IMR-90 (cell line): ENCODE measurements at regions not wholly inside any gene's neighbourhood (a gene's known extent, or its start where the extent isn't known, plus 50 kb on each side); places are given as distances from the start of the nearest gene placed in this dataset.
"Not testable (repeated sequence)": the region's sequence is repeated elsewhere in the genome, so short reads cannot be mapped to it uniquely, and the experiment has no call there.

Experiments
- ATAC-seq: fragments of 200-7000 bp; cut with Tn5 transposase; 2 replicates; pipeline ENCODE4 v1.9.1; 2020; ENCODE audit warnings: low read depth, mild to moderate bottlenecking, moderate library complexity
- BruUV-seq: library from RNA; stranded (reverse); fragments of 400-500 nt; replicated peaks from 2 replicates; lab custom pipeline; 2021; lab: Mats Ljungman, UMichigan
- CTCF ChIA-PET: fragments of 300-600 bp; formaldehyde crosslinking; extraction: SDS; loops from one replicate; lab custom pipeline; 2021; ENCODE audit warnings: antibody characterized with exemption; lab: Yijun Ruan, JAX
- POLR2A ChIA-PET: fragments of 300-600 bp; sonication (Branson Sonifier 250); formaldehyde crosslinking; loops from one replicate; lab custom pipeline; 2022; ENCODE audit warnings: antibody characterized with exemption; ENCODE audit not compliant: unreplicated experiment; lab: Charles Lee
- DNase-seq: peaks from one replicate; pipeline ENCODE4 v3.0.0; 2013
- H2AFZ ChIP-seq: replicated peaks from 2 replicates; pipeline ENCODE3; 2013; ENCODE audit warnings: low read length, mild to moderate bottlenecking; ENCODE audit not compliant: poor library complexity
- H2AK5ac ChIP-seq: 2 replicates; pipeline ENCODE4 v1.6.1; 2013; ENCODE audit warnings: low read depth, low read length, inconsistent platforms
- H2AK9ac ChIP-seq: replicated peaks from 2 replicates; pipeline ENCODE3; 2013; ENCODE audit warnings: mild to moderate bottlenecking, low read depth, low read length, moderate library complexity; ENCODE audit not compliant: poor library complexity
- H2BK120ac ChIP-seq: 2 replicates; pipeline ENCODE4 v1.6.1; 2013; ENCODE audit warnings: low read depth, low read length, inconsistent platforms
- H2BK15ac ChIP-seq: 3 replicates; pipeline ENCODE4 v1.6.1; 2013; ENCODE audit warnings: low read depth, low read length, inconsistent platforms
- H2BK20ac ChIP-seq: 2 replicates; pipeline ENCODE4 v1.6.1; 2013; ENCODE audit warnings: low read depth, mild to moderate bottlenecking, inconsistent platforms, low read length, moderate library complexity
- H2BK5ac ChIP-seq: 2 replicates; pipeline ENCODE4 v1.6.1; 2013; ENCODE audit warnings: mild to moderate bottlenecking, low read depth, low read length, inconsistent platforms; ENCODE audit not compliant: poor library complexity, severe bottlenecking
- H3K14ac ChIP-seq: replicated peaks from 2 replicates; pipeline ENCODE4 v1.6.1; 2013; ENCODE audit warnings: low read depth, low read length, inconsistent platforms
- H3K18ac ChIP-seq: 2 replicates; pipeline ENCODE4 v1.6.1; 2013; ENCODE audit warnings: low read depth, low read length, control low read depth
- H3K23ac ChIP-seq: 2 replicates; pipeline ENCODE4 v1.6.1; 2013; ENCODE audit warnings: low read depth, low read length, inconsistent platforms
- H3K27ac ChIP-seq: 2 replicates; pipeline ENCODE4 v1.5.1; 2013; ENCODE audit warnings: mild to moderate bottlenecking, control low read depth, low read length; ENCODE audit not compliant: insufficient read depth
- H3K27me3 ChIP-seq: 2 replicates; pipeline ENCODE4 v1.6.1; 2013; ENCODE audit warnings: low read length; ENCODE audit not compliant: control insufficient read depth, insufficient read depth
- H3K36me3 ChIP-seq: 2 replicates; pipeline ENCODE4 v1.6.1; 2013; ENCODE audit warnings: low read length, mixed read lengths; ENCODE audit not compliant: control insufficient read depth, insufficient read depth
- H3K4ac ChIP-seq: 2 replicates; pipeline ENCODE4 v1.6.1; 2013; ENCODE audit warnings: low read depth, low read length, inconsistent platforms
- H3K4me1 ChIP-seq: 2 replicates; pipeline ENCODE4 v1.6.1; 2013; ENCODE audit warnings: low read length, mixed read lengths; ENCODE audit not compliant: control insufficient read depth, insufficient read depth
- H3K4me2 ChIP-seq: 2 replicates; pipeline ENCODE4 v1.6.1; 2013; ENCODE audit warnings: low read depth, mild to moderate bottlenecking, control low read depth, low read length, moderate library complexity
- H3K4me3 ChIP-seq: 2 replicates; pipeline ENCODE4 v1.5.1; 2013; ENCODE audit warnings: low read depth, mild to moderate bottlenecking, control low read depth, low read length, moderate library complexity; ENCODE audit not compliant: insufficient read depth
- H3K56ac ChIP-seq: 2 replicates; pipeline ENCODE4 v1.6.1; 2013; ENCODE audit warnings: low read length, inconsistent platforms; ENCODE audit not compliant: insufficient read depth; ENCODE audit errors: extremely low read depth
- H3K79me1 ChIP-seq, 2 experiments: 2 replicates each; pipeline ENCODE4 v1.6.1; 2013; ENCODE audit warnings: low read length in 2 of 2, inconsistent platforms in 1 of 2, low read depth in 1 of 2
- H3K9ac ChIP-seq: 2 replicates; pipeline ENCODE4 v1.6.1; 2013; ENCODE audit warnings: low read depth, low read length, control low read depth
- H3K9me1 ChIP-seq: 2 replicates; pipeline ENCODE4 v1.6.1; 2013; ENCODE audit warnings: low read length, inconsistent platforms; ENCODE audit not compliant: insufficient read depth
- H3K9me3 ChIP-seq: 2 replicates; pipeline ENCODE4 v1.6.1; 2013; ENCODE audit warnings: low read length; ENCODE audit not compliant: control insufficient read depth, insufficient read depth
- H4K20me1 ChIP-seq: 2 replicates; pipeline ENCODE4 v1.6.1; 2013; ENCODE audit warnings: low read length, inconsistent platforms; ENCODE audit not compliant: insufficient read depth
- H4K5ac ChIP-seq: 2 replicates; pipeline ENCODE4 v1.6.1; 2013; ENCODE audit warnings: mild to moderate bottlenecking, low read depth, low read length, control low read depth
- H4K8ac ChIP-seq, 2 experiments: 2 replicates each; pipeline ENCODE4 v1.6.1; 2013; ENCODE audit warnings: low read depth in 2 of 2, low read length in 2 of 2, control low read depth in 1 of 2, inconsistent platforms in 1 of 2
- H4K91ac ChIP-seq: 2 replicates; pipeline ENCODE4 v1.6.1; 2013; ENCODE audit warnings: low read depth, low read length, inconsistent platforms; ENCODE audit not compliant: insufficient read depth
- CEBPB ChIP-seq: IDR thresholded peaks from 2 replicates; pipeline ENCODE4 v1.6.1; 2012; ENCODE audit warnings: low read depth, low read length, improper control_type of control experiment
- NFE2L2 ChIP-seq: fragments of 150-350 bp; IDR thresholded peaks from 2 replicates; pipeline ENCODE4 v1.6.1; 2016; ENCODE audit warnings: low read depth, mild to moderate bottlenecking, low read length
- WGBS, 2 experiments: methylation state at CpG; one replicate each; pipeline versions ENCODE4 v1.1.5 to v1.1.7; 2013; ENCODE audit warnings: missing lambda C conversion rate in 2 of 2; ENCODE audit not compliant: insufficient read length in 1 of 2; ENCODE audit errors: extremely low coverage in 2 of 2; 5-methylcytosine and 5-hydroxymethylcytosine counted together
- dilution Hi-C: fragments of 300-500 bp; cut with HindIII; formaldehyde crosslinking; loops from one replicate; pipeline ENCODE4 v1.14.3; 2018; ENCODE audit warnings: low sequenced_read_pairs; ENCODE audit not compliant: unreplicated experiment
- in situ Hi-C: fragments of 300-500 bp; cut with MboI; formaldehyde crosslinking; loops from 3 replicates; pipeline ENCODE4 v1.14.3; 2019; ENCODE audit warnings: low sequenced_read_pairs, inconsistent platforms, mixed read lengths
- intact Hi-C: fragments of 100-400 bp; cut with micrococcal nuclease; formaldehyde crosslinking; loops from 2 replicates; pipeline ENCODE4 v1.10.0; 2022

- Histone ChIP-seq H2BK120ac (no peak overlapping the region), H3K18ac (no peak overlapping the region), H4K5ac (no peak overlapping the region), H3K36me3 (no peaks in the 10 kb centered on the region), H3K4me1 (no peaks in the 10 kb centered on the region), H2AK9ac (no peak overlapping the region), H3K9ac (no peak overlapping the region), H2AFZ (no peak overlapping the region), H3K4me3 (no peak overlapping the region), H3K79me1 (no peaks in the 10 kb centered on the region), H3K4ac (no peak overlapping the region), H4K8ac (no peak overlapping the region), H4K20me1 (no peaks in the 10 kb centered on the region), H3K14ac (no peak overlapping the region), H3K27ac (no peak overlapping the region), H3K9me3 (no peaks in the 10 kb centered on the region), H3K27me3 (no peaks in the 10 kb centered on the region), H2BK5ac (no peak overlapping the region), H2BK20ac (no peak overlapping the region), H3K9me1 (no peaks in the 10 kb centered on the region), H3K4me2 (no peak overlapping the region), H2BK15ac (no peak overlapping the region), H4K91ac (no peak overlapping the region), H3K23ac (no peak overlapping the region), H3K56ac (no peak overlapping the region), H2AK5ac (no peak overlapping the region)
- intact Hi-C loops = no loop called here
- WGBS, 2 experiments = no CpG with 5 or more reads among the region's 2 CpGs
- dilution Hi-C loops = no loop called here
- in situ Hi-C loops = no loop called here
- BruUV-seq = no TSS peak
- TF ChIP-seq NFE2L2 (peak; percentile 83), CEBPB (no peak)
- ATAC-seq (no peak), DNase-seq (no peak)
- POLR2A ChIA-PET = no interaction called here
- CTCF ChIA-PET = no interaction called here
Observed at GRCh38 chr3:78511840-78512239, 1256.0 kb downstream of the ROBO1 start.

DNA sequence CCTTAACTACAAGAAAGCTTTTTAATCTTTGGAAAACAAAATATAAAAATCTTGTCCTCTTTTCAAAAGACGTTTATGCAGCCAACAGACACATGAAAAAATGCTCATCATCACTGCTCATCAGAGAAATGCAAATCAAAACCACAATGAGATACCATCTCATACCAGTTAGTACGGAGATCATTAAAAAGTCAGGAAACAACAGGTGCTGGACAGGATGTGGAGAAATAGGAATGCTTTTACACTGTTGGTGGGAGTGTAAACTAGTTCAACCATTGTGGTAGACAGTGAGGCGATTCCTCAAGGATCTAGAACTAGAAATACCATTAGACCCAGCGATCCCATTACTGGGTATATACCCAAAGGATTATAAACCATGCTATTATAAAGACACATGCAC, 1255.0 kb downstream of the ROBO1 start:
- H4K5ac ChIP-seq, H3K9ac ChIP-seq, H4K91ac ChIP-seq, H3K4me3 ChIP-seq, H2BK20ac ChIP-seq, dilution Hi-C loops, H3K14ac ChIP-seq, H3K4me1 ChIP-seq, H2BK120ac ChIP-seq, CTCF ChIA-PET, ATAC-seq, H2AK5ac ChIP-seq, H2BK15ac ChIP-seq, H4K8ac ChIP-seq, H3K9me1 ChIP-seq, H4K20me1 ChIP-seq, H3K23ac ChIP-seq, H3K79me1 ChIP-seq, BruUV-seq, intact Hi-C loops, H3K27me3 ChIP-seq, POLR2A ChIA-PET, DNase-seq, H3K27ac ChIP-seq, H2BK5ac ChIP-seq, H3K9me3 ChIP-seq, H2AFZ ChIP-seq, in situ Hi-C loops, H3K18ac ChIP-seq, H3K4ac ChIP-seq, H3K4me2 ChIP-seq, H3K56ac ChIP-seq, H3K36me3 ChIP-seq, H2AK9ac ChIP-seq: not testable (repeated sequence)
- WGBS, 2 experiments = no CpG with 5 or more reads among the region's 4 CpGs
